ENCODE measurements at regions not wholly inside any gene's neighbourhood (a gene's known extent, or its start where the extent isn't known, plus 50 kb on each side); places are given as distances from the start of the nearest gene placed in this dataset.
"Not testable (repeated sequence)": the region's sequence is repeated elsewhere in the genome, so short reads cannot be mapped to it uniquely, and the experiment has no call there.

DNA sequence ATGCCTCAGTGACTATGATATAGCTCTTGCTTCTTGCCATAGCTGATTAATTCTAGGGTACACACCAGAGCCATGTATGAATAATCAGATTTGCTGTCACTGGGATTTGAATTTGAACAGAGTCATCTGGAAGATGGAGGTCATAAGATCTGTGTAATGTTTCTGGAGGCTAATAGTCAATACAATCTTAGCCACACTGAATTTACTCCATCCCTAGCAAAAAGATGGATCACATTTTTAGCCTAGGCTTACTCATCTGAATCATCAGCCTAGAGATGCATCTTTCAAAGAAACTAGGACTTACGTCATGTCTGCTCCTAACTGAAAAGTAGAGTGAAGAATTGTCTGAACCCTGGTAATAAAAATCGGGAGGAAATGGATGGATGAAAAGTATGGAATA, 142.3 kb upstream of the ZNF804B start:
- no peak for DNase-seq (ENCODE audit: low read depth, low spot score)
- H3K27ac ChIP-seq, result no peak overlapping the region

DNA sequence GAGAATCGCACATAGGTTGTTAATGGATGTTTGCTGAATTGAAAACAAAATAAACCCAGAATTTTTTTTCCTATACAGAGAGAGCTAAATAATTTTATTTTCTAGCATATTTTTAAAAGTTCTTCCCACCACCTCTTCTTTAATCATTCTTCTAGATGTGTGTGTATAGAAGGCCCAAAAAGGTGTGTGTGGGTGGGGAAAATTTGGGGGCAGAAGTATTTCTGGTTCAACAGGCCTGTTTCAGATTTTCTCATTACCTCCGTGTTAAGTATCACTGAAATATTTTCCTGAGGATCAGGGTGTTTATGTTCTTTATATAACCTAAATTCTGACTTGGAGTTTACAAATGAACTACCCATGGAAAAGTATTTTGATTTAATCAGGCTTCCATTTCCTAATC, 144.2 kb upstream of the ZNF804B start:
- DNase-seq (ENCODE audit: low read depth, low spot score), result no peak
- no peak overlapping the region for H3K27ac ChIP-seq

DNA sequence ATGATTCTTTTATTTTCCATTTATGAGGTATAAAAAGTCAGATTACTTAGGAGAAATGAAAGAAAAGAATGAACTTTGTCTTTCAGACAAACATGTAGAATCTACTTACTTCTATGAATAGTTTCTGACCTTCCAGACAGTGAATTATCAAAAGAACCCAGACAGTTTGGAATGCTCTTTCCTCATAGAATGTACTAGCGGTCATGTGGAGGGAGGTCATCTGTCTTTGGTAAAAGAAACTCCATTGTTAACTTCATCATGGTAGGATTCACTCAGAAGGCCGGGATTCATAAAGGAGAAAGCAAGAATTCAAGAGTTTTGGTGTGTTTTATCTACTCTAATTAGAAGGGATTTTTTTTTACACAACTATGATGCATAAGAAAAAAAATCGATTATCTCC, 144.8 kb upstream of the ZNF804B start:
- H3K27ac ChIP-seq, result no peak overlapping the region
- no peak for DNase-seq (ENCODE audit: low read depth, low spot score)

DNA sequence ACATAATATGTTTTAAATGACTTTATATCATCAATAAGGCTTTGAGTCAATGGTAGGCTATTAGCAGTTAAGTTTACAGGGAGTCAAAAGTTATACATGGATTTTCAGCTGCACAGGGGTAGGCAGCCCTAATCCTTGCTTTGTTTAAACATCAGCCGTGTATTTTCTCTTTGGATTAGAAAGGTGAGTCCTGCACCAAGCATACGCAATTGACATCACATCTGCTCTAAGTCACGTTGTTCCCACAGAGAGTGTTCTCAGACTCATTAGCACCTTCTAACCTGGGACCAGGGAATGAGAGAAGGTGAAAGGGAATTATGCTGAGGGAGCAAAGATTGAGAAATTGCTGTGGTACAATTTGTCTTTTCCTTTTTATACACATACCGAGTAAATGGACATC, 148.6 kb upstream of the ZNF804B start:
- no peak overlapping the region for H3K27ac ChIP-seq
- DNase-seq (ENCODE audit: low read depth, low spot score), result no peak

DNA sequence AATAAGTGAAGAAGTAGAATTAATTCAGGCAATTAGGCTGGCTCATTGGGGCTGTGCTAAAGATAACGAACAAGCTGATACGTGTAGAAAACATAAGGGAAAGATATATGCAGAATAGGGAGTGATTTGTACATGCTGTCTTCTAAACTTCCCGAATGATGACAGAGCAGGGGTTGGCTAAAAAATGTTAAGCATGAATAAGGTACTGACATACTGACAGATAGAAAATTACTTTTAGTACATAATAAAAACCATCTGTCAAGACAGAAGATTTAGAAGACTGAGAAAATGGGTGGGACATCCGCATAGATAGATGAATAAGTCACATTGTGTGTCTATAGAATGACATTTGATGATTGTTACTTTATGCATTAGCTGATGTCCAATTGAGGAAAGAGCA, 158.8 kb upstream of the ZNF804B start:
- DNase-seq (ENCODE audit: low read depth, low spot score), result no peak
- H3K27ac ChIP-seq, result no peak overlapping the region

DNA sequence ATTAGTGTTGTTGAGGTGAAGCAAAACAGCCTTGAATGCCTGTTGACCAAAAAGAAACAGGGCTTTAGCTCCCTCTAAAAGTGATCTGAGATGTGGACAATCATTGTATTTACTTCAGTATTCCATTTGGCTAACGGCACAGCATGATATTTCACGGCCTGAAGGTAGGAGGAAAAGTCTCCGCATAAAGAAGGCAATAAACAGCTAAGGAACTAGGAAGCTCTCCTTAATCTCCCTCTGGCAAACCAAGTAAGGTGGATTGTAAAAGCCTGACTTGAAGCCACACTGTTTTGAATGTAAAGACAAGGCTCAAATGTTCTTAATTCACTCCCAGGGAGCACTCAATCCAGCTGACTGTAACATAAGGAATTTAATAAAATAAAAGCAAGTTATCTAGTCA, 160.0 kb upstream of the ZNF804B start:
- H3K27ac ChIP-seq, result no peak overlapping the region
- no peak for DNase-seq (ENCODE audit: low read depth, low spot score)

DNA sequence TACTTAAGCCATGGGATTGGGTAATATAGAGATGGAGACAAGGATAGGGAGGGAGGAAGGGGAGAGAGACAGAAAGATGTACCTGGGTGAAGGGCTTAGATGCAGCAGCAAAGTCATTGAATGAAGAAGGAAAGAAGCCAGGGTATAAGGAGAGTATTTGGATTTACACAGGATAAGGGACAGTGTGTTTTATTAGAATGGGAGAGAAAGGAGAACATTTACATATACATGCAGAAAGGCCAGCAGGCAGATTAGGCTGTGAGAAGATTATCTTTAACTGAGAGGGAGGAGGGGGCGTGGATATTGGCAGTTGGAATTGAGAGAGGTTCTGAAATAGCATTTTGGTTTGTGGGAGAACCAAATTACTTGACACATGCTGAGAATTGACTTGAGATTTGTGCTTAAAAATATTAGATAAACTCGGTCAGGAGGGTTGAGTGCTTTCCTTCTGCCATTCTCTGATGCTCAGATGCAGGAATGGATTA, 161.5 kb upstream of the ZNF804B start:
- DNase-seq (ENCODE audit: low read depth, low spot score), result no peak
- H3K27ac ChIP-seq, result no peak overlapping the region

DNA sequence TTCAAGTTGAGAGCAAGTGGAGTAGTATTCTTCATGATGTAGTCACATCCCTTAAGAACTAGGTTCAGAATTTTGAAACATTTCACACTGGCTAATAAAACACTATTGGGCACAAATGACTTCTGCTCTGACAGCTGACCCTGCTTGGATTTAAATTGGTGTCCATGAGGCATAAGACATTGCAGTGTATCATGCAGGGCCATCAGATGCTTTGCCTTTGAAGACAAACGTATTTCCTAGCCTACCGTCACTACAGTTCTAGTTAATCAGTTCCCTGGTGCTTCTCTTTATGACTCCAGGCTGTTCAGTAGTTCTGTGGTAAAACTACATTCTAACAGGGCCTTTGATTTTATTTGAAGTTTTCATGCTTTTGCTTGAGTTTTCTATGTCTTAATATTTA, 168.5 kb upstream of the ZNF804B start:
- no peak for DNase-seq (ENCODE audit: low read depth, low spot score)
- no peak overlapping the region for H3K27ac ChIP-seq

DNA sequence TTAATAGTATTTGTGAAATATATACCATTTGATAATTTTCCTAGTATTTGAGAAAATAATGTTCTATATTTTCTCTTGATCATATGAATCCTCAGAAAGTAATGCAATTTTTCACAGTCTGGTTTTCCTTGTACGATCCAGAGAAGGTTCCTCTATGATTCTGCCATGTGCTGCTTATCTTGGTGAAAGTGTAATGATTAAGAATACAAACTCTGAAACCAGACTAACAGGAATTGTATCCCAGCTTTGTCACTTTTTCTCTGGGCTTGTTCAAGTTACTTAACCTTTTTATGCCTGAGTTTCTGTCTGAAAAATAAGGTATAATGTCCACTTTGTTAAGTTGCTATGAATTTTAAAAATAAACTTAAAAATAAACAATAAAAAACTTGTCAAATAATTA, 169.6 kb upstream of the ZNF804B start:
- no peak overlapping the region for H3K27ac ChIP-seq
- DNase-seq (ENCODE audit: low read depth, low spot score), result no peak

DNA sequence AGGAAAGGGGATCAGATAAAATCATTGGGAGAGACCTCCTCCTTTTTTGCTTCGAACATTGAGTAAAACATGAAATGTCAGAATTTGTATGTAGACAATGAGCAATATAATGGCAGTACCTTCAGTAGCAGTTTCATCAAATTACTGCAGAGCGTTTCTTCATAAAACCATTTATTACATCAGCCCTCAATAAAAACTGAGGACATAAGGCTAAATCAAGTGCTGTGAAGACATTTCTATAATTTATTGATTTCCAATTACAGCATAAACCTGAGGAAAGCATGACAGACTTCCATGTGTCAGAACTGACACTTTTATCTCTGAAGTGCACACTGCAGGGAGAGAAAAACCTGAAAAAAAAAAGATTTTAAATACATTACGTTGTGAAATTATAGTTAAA, 172.6 kb upstream of the ZNF804B start:
- no peak overlapping the region for H3K27ac ChIP-seq
- no peak for DNase-seq (ENCODE audit: low read depth, low spot score)

DNA sequence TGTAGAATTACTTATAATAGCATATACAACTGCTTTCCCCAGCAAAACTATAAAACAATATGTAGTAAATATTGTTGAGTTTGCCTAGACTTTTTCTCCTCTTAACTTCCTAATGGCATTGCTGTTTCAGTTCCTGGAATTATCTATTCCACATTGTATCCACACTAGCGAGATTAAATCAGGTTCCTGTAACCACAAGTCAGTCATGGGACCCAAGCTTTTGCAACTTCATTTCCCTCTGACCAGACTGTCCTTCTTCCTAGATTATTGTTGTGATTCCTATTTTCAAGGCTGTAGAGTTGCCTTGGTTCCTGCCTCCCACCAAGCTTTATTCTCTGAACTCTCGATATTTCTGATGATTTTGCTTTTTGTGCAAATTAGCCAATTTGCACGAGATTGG, 173.3 kb upstream of the ZNF804B start:
- H3K27ac ChIP-seq, result no peak overlapping the region
- no peak for DNase-seq (ENCODE audit: low read depth, low spot score)

DNA sequence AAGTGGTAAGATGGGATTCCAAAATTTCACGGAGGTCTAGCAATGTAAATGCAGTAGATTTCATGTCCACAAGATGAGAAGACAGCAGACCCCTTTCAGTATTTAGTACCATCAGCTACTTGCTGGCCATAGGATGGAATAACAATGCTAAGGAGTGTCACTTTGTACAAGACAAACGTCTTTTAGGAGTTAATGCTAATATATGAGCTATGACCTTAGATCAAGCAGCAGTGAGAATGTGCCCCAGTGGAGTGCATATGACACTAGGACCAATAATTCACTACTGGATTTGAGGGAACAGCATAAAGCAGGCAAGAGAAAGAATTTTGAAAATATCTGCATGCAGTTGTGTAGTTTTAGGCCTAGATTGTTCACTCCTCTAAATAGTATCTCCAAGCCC, 182.8 kb upstream of the ZNF804B start:
- DNase-seq (ENCODE audit: low read depth, low spot score), result no peak
- H3K27ac ChIP-seq, result no peak overlapping the region

DNA sequence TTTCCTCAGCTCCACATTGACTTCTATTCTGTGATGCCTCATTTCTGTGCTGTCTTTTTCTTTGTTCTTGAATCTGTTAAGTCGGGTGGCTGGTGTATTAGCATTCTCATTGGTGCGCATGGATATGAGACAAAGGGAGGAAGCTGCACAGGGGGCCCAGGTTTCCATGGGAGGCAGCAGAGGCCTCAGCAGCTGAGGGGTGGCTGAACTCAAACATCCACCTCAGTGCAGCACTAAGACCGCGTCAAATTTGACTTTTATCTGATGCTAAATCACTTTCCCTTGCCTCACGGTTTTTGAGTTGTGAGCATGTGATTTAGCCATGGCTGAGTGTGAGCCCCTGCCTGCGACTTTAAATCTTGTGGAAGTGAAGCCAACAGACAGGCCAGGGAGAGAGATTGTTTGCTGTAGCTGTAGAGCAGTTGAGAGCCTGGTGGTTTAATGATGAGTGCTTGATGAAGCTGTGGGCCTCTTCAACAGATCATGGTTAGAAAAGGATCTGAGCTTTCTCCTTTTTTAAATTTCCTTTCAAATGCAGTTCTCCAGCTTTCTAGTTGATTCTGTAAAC, 193.3 kb upstream of the ZNF804B start:
- no peak for DNase-seq (ENCODE audit: low read depth, low spot score)
- H3K27ac ChIP-seq, result no peak overlapping the region

DNA sequence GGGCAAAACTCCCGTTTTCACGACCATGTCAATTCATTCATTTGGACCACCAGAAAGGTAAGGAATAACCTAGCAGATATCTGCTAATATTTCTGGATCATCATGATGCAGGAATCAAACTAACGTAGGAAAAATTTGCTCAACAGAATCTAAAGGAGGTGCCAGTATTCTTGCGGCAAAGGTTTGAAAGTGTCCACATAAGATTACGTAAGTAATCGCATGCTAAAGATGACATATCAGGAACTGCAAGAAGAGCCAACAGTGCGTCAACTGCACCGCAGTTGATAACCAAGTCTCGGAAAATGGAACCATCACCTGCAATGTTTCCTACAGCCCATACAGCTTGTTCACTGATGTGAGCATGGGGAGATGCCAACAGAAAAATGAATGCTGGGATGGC, 194.1 kb upstream of the ZNF804B start:
- no peak for DNase-seq (ENCODE audit: low read depth, low spot score)
- no peak overlapping the region for H3K27ac ChIP-seq

DNA sequence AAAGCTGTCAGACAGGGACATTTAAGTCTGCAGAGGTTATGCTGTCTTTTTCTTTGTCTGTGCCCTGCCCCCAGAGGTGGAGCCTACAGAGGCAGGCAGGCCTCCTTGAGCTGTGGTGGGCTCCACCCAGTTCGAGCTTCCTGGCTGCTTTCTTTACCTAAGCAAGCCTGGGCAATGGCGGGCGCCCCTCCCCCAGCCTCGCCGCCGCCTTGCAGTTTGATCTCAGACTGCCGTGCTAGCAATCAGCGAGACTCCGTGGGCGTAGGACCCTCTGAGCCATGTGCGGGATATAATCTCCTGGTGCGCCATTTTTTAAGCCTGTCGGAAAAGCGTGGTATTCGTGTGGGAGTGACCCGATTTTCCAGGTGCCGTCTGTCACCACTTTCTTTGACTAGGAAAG, 203.1 kb upstream of the ZNF804B start:
- H3K27ac ChIP-seq; DNase-seq (ENCODE audit: low read depth, low spot score): not testable (repeated sequence)

DNA sequence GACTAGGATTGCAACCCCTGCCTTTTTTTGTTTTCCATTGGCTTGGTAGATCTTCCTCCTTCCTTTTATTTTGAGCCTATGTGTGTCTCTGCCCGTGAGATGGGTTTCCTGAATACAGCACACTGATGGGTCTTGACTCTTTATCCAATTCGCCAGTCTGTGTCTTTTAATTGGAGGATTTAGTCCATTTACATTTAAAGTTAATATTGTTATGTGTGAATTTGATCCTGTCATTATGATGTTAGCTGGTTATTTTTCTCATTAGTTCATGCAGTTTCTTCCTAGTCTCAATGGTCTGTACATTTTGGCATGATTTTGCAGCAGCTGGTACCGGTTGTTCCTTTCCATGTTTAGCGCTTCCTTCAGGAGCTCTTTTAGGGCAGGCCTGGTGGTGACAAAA, 204.7 kb upstream of the ZNF804B start:
- H3K27ac ChIP-seq; DNase-seq (ENCODE audit: low read depth, low spot score): not testable (repeated sequence)

DNA sequence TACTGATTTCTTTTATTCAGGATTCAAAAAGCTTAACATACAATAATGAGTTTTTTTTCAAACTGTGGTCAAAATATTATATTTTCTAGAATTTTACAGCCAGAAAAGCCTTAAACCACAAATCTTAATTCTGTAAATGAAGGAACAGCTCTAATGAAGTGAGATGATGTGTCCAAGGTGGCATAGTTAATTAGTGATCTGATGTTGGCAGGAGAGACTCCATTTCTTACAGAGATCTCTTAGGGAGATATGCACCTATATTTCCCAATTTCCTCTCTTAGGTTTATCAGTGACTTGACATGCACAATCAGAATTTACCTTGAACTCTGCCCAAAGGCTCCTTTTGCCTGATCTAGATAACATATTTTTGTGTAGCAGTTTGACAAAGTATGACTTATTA, 211.1 kb upstream of the ZNF804B start:
- DNase-seq (ENCODE audit: low read depth, low spot score), result no peak

DNA sequence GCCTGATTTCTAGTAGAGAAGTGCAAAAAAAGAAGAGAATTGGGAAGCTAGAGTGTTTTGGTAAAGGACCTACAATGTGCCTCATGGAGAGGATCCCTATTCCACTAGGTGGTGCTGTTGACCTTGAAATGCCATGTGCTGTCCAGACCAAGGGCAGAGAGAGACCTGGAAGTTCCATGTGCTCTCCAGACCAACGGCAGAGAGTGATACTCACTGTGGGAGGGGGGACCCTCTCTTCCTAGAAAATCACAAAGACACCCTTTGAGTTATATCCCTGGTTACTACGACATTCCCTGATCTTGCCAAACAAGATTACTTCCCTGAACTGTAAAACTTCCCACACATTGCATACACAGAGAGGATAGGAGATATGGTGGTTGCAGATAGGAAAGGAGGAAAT, 212.7 kb upstream of the ZNF804B start:
- H3K27ac ChIP-seq, result no peak overlapping the region
- DNase-seq (ENCODE audit: low read depth, low spot score), result no peak

More for the DNA sequence above, 211.1 kb upstream of the ZNF804B start:
- H3K27ac ChIP-seq, result no peak overlapping the region

DNA sequence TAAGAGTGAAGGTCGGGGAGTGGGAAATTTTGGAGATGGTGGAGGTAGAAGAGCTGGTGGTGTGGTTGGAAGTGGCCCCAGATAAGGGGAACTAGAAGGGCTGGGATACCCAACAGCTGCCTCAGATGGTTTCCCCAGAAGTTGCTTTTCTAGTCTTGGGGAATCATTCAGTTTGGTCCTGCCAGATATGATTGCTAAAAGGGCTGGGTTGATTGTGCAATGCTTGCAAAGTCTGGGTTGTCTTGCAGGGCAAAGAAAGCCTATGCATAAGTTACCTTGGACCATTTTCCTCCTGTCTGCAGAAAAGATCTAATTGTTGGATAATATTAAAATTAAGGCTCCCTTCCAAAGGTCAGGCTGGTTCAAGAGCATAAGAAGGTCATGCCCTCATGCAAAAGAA, 213.8 kb upstream of the ZNF804B start:
- DNase-seq (ENCODE audit: low read depth, low spot score), result no peak
- H3K27ac ChIP-seq, result no peak overlapping the region

DNA sequence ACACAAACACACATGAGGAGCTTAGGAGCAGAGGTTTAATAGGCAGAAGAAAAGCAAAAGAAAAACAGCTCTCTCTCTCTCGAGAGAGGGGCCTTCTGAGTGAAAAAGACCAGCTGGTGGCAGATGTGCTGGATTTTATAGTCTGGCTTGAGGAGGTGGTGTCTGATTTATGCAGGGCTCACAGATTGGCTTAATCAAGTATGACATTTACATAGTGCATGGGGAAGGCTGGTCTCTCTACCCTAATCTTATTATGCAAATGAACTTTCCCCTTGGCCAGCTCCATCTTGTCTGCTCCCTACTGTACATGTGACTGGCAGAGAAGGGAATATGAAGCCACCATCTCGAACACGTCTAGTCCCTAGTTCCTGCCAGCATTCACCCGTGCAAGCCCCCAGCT, 219.5 kb upstream of the ZNF804B start:
- DNase-seq (ENCODE audit: low read depth, low spot score), result no peak
- no peak overlapping the region for H3K27ac ChIP-seq

DNA sequence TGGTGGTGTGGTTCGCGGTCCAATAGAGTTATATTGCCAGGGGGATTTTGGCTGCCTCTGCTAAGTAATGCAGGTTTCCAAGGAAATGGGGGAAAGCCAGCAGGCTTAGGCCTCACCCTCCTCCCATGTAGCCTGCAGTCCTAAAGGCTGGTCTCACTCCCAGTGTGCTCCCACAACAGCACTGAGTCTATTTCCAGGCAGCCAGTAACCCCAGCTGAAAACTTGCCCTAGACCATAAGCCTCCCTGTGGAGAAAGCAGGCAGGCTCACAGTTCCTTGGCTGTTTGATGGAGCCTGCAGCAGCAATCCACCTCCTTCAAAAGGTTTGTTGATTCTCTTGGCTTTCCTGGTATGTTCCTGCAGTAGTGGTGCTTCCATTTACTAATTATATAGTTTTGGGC, 220.0 kb upstream of the ZNF804B start:
- no peak for DNase-seq (ENCODE audit: low read depth, low spot score)
- no peak overlapping the region for H3K27ac ChIP-seq

DNA sequence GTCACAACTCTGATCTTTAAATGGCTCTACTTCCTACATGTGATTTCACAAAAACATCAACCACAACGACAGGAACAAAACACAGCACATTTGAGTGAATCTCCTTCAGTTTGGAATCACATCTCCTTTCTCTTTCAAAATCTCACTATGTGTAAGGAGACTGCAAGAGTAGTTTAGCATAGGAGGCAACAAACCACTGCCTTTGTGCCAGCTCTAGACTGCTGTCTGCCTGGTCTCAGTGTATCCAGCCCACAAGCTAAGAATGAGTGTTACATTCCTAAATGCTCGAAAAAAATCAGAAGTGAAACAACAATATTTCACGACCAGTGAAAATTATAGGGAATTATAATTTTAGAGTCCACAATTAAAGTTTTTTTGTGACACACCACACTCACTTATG, 217.0 kb upstream of the STEAP4 start:
- no peak for DNase-seq (ENCODE audit: low read depth, low spot score)
- no peak overlapping the region for H3K27ac ChIP-seq

DNA sequence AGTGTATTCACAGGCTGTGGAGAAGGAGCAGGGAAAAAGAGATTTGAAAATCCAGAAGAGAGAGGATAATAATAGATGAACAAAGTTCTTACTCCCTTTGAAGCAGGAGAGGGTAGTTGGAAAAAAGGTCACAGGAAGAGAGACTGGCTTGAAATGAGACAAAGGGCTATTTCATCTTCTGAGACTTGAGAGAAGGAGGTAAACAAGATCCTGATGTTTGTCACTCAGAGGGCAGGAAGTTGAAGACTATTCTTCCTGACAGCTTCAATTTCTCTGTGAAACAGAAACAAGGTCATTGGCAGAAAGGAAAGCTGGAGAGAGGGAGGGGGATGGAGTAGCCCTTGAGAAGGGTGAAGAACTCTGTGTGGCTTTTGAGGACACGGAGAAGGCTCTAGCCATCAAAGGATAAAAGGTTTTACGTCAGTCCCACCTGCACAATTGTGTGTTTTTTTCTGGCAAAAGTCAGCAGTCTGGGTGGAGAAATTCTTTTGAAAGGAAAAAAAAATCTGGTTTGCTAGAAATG, 216.1 kb upstream of the STEAP4 start:
- no peak for DNase-seq (ENCODE audit: low read depth, low spot score)
- H3K27ac ChIP-seq, result no peak overlapping the region

All from epithelial cell of prostate (primary cell).